Stomach (tissue), 4 donors: ENCODE measurements at regions not wholly inside any gene's neighbourhood (a gene's known extent, or its start where the extent isn't known, plus 50 kb on each side); places are given as distances from the start of the nearest gene placed in this dataset.

Experiments used
- EP300 ChIP-seq: sonication (generic); formaldehyde crosslinking; IDR thresholded peaks from one replicate; pipeline ENCODE4 v1.6.1; 2017; ENCODE audit warnings: antibody characterized with exemption
- POLR2A ChIP-seq, 4 donors: fragments of 450-650 bp; IDR thresholded peaks; one replicate each; pipeline ENCODE4 v1.6.1; 2016; ENCODE audit warnings: antibody characterized with exemption in 4 of 4, control low read depth in 2 of 4, mild to moderate bottlenecking in 1 of 4, moderate library complexity in 1 of 4
- TF ChIP-seq, protein P1 (sequence below), 7 experiments: fragments of 450-650 bp in 4 of 7; fragments of 200-600 bp in 3 of 7; sonication (generic) in 3 of 7; IDR thresholded peaks; one replicate each; pipeline ENCODE4 v1.5.1; 2016 to 2019; ENCODE audit warnings: antibody characterized with exemption in 7 of 7, control low read depth in 2 of 7, mild to moderate bottlenecking in 1 of 7

DNA sequence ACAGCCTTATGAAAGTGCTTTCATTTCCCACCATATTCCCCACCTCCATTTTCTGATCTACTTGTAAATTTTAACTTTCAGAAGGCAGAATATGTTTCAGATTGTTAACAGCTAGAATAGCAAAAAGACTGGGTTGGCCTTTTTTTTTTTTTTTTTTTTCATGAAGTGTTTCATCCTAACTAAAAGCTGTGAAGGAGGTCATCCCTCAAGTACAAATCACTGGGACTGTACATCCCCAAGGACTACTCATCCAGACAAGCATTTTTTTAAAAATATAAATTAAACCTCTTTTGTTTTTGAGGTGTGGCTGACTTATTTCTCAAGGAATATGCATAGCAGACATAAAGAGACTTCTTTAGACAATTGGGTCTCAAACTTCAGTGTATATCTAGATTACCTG, 542.1 kb upstream of the TUSC1 start:
- TF ChIP-seq, protein P1, sequence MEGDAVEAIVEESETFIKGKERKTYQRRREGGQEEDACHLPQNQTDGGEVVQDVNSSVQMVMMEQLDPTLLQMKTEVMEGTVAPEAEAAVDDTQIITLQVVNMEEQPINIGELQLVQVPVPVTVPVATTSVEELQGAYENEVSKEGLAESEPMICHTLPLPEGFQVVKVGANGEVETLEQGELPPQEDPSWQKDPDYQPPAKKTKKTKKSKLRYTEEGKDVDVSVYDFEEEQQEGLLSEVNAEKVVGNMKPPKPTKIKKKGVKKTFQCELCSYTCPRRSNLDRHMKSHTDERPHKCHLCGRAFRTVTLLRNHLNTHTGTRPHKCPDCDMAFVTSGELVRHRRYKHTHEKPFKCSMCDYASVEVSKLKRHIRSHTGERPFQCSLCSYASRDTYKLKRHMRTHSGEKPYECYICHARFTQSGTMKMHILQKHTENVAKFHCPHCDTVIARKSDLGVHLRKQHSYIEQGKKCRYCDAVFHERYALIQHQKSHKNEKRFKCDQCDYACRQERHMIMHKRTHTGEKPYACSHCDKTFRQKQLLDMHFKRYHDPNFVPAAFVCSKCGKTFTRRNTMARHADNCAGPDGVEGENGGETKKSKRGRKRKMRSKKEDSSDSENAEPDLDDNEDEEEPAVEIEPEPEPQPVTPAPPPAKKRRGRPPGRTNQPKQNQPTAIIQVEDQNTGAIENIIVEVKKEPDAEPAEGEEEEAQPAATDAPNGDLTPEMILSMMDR (IDR thresholded peaks at IDR 0.05) = no peak
- no peak for TF ChIP-seq POLR2A (IDR thresholded peaks at IDR 0.05)
- TF ChIP-seq EP300 = no peak
